Hippocampal formation (tissue), 2 donors: ENCODE measurements at regions not wholly inside any gene's neighbourhood (a gene's known extent, or its start where the extent isn't known, plus 50 kb on each side); places are given as distances from the start of the nearest gene placed in this dataset.
"Not testable (repeated sequence)": the region's sequence is repeated elsewhere in the genome, so short reads cannot be mapped to it uniquely, and the experiment has no call there.

ENCODE experiments used
- DNase-seq, 2 donors: peaks; one replicate each; lab custom pipeline; 2025; lab: John Stamatoyannopoulos, UW

DNA sequence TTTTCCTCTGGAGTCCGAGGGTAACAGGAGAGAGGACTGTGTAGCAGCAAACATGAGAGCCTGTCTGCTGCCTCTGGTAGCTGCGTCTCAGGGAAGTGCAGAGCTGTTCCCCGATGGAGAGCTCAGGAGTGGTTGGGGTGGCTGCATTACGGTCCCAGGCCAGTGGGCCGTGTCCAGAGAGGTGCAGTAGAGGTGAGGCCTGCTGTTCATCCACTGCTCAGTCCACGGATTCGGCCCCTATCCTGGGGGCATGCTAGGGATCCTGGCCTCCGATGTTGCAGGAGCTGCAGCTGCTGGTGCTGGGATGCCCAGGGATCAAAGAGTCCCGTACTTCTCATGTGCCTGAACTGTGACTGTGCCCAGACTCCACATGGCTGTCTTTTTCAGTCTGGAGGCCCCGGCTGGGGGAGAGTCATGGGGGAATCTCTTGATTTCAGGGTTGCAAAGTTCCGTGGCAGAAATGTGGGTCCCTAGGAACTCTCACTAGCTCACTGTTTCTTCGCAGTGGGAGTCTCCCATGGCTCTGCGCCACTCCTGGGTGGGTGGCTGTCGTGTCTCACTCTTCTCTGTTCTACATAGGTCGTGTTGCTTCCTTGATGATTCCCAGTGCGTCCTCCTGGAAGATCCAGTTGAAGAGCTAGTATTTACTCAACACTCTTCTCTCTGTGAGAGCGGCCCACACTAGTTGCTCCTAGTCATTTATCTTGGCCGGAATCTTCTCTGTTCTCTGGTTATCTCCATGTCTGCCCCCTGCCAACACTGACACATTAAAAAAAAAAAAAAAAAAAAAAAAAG is 109.5 kb upstream of the CENPE start:
- DNase-seq, result peak in 1 of 2 donors; percentile 5

DNA sequence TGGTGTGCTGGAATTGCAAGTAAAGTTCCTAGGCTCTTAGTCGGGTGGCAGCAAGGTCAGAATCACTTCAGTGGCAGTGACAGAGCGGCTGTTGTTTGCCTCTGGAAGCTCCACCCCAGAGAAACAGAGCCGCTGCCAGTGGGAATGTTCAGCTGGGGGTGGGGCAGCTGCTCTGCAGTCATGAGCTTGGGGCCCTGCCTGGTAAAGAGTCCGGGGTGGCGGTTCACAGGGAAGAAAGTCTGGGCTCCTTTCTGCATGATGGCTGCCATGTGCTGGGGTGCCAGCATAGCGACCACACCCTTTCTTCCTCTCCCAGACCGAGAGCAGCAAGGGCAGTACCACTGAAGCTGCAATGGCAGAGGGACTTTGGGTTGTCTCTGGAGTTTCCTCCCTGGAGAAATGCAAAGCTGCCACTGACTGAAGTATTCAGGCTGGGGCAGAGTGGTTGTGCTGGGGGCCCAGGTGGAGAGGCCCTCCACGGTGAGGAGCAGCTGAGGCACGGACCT is 108.8 kb upstream of the CENPE start:
- peak; percentile 64 to 78 for DNase-seq

DNA sequence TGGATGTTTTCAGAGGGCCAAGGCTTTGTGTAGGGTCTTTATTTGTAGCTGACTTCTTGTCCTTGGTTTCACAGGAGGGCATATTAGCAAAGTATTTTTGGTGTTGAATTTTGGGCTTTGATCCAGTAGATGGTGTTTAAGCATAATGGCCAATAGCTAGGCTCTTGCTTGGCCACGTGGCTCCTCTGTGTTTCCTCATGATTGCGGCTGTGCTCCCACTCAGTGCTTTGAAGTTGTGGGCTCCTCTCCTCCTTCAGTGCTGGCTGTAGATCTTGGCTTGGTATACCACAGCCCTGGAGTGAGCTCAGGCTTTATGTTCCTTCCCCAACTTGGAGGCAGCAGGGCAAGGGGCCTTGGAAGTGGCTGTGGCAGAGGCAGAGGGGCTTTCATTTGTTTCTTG is 107.2 kb upstream of the CENPE start:
- no peak for DNase-seq

- DNase-seq, result no peak
Observed at GRCh38 chr4:103303011-103303410, 104.9 kb upstream of the CENPE start.

DNA sequence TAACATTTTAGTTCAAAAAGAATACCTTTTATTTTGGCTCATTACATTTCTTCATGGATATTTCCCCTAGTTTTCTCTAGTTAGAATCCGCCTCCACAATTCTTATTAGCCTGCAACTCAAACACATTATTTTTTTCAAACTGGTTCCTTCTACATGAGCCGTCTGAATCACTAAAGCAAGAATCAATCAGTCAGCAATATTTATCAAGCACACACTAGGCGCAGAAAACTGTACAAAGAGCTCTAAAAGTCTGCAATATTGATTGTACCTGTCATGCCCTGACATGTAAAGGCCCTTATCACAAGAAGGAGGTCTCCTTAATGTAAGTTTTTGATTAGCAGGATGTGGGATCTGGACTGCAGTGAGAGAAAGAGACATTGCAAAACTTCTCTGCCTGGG is 94.8 kb upstream of the CENPE start:
- no peak for DNase-seq

GRCh38 chr4:103292373-103292772 is 94.2 kb upstream of the CENPE start:
- DNase-seq, result no peak

GRCh38 chr4:103289186-103289585 is 91.0 kb upstream of the CENPE start:
- DNase-seq, result no peak

DNA sequence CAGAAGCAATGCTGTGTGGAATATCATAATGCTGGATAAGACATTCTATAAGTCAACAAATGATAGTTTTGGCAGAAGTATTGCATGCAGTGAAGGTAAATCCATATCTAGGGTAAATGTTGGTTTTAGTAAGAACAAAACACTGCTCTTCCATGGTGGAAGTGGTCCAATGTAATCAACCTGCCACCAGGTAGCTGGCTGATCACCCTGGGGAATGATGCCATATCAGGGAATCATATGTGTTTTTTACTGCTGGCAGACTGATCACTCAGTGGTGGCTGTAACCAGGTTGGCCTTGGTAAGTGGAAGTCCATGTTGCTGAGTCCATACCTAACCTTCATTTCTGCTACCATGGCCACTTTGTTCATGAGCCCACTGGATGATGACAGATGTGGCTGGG is 74.0 kb upstream of the CENPE start:
- DNase-seq, result no peak

DNA sequence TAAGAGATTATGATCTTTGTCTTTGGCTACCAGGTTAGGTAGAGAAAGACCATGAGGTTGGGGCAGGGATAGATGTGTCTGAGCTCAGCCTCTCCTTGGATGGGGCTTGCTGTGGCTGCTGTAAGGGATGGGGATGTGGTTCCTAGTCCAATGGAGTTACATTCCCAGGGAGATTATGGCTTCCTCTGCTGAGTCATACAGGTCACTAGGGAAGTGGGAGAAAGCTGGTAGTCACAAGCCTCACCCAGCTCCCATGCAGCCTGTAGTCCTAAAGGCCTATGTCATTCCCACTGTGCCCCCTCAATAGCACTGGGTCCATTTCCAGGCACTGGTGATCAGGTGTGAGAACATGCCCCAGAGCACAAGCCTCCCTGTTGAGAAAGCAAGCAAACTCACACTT is 70.6 kb upstream of the CENPE start:
- DNase-seq, result no peak

GRCh38 chr4:103264905-103265304 is 66.8 kb upstream of the CENPE start:
- DNase-seq, result no peak

DNA sequence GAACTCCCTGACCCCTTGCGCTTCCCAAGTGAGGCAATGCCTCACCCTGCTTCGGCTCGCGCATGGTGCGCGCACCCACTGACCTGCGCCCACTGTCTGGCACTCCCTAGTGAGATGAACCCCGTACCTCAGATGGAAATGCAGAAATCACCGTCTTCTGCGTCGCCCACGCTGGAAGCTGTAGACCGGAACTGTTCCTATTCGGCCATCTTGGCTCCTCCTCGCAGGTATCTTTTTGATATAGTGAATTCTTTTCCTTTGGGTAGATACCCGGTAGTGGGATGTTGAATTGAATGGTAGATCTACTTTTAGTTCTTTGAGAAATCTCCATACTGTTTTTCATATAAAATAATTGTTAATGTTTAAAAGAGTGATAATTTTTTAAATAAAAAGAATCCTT is 57.9 kb upstream of the CENPE start:
- DNase-seq, result not testable (repeated sequence)
